ENCODE measurements at regions not wholly inside any gene's neighbourhood (a gene's known extent, or its start where the extent isn't known, plus 50 kb on each side); places are given as distances from the start of the nearest gene placed in this dataset.

DNA sequence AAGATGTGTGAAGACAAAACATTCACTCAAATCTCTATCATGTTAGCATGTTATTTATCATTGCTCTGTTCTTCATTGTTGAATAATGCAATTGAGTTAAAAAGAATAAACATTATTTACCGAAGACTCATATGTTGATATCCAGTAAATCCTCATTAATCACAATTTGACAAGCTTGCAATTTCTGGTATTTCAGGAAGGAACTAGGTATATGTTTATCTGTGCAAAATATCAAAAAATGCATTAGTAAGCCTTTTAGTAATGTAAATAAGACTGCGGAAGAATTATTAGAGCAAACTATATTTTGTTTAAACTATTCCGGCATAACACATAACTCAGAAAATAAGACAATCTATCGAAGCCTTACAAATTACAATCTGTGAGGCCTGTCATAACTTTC lies 222.7 kb upstream of the NOVA1 start:
- Histone ChIP-seq H3K9me3 (ENCODE audit: low read depth) (no peaks in the 10 kb centered on the region), H3K4me3 (no peak overlapping the region), H3K36me3 (no peaks in the 10 kb centered on the region), H3K27me3 (no peaks in the 10 kb centered on the region), H3K4me1 (ENCODE audit: low read depth) (no peaks in the 10 kb centered on the region), H3K27ac (no peak overlapping the region)
- no peak for DNase-seq (ENCODE audit: low read depth in 1 of 2, low spot score in 1 of 2)
- TF ChIP-seq, protein P1, sequence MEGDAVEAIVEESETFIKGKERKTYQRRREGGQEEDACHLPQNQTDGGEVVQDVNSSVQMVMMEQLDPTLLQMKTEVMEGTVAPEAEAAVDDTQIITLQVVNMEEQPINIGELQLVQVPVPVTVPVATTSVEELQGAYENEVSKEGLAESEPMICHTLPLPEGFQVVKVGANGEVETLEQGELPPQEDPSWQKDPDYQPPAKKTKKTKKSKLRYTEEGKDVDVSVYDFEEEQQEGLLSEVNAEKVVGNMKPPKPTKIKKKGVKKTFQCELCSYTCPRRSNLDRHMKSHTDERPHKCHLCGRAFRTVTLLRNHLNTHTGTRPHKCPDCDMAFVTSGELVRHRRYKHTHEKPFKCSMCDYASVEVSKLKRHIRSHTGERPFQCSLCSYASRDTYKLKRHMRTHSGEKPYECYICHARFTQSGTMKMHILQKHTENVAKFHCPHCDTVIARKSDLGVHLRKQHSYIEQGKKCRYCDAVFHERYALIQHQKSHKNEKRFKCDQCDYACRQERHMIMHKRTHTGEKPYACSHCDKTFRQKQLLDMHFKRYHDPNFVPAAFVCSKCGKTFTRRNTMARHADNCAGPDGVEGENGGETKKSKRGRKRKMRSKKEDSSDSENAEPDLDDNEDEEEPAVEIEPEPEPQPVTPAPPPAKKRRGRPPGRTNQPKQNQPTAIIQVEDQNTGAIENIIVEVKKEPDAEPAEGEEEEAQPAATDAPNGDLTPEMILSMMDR (IDR thresholded peaks at IDR 0.05; ENCODE audit: low read depth, low read length): no peak

DNA sequence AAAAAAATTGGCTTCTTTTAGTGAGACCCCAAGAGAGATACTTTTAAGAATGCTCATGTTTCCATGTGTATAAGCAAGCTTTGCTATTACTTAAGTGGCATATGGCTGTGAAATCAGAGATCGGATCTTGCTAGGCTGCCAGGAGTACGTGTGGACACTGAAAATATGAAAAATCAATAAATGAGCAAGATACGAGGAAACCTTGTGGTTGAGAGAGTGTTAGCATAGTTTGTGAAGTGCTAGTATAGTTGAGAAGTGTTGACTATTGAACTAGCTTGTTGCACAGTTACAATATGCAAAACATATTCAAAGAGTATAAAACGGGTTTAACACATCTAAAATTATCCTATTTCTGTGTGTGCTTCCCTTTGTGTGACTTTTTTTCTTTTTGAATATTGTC lies 230.9 kb upstream of the NOVA1 start:
- Histone ChIP-seq H3K4me3 (no peak overlapping the region), H3K27me3 (no peaks in the 10 kb centered on the region), H3K36me3 (no peaks in the 10 kb centered on the region), H3K9me3 (ENCODE audit: low read depth) (no peaks in the 10 kb centered on the region), H3K27ac (no peak overlapping the region), H3K4me1 (ENCODE audit: low read depth) (no peaks in the 10 kb centered on the region)
- TF ChIP-seq, protein P1 (IDR thresholded peaks at IDR 0.05; ENCODE audit: low read depth, low read length): no peak
- no peak for DNase-seq (ENCODE audit: low read depth in 1 of 2, low spot score in 1 of 2)

DNA sequence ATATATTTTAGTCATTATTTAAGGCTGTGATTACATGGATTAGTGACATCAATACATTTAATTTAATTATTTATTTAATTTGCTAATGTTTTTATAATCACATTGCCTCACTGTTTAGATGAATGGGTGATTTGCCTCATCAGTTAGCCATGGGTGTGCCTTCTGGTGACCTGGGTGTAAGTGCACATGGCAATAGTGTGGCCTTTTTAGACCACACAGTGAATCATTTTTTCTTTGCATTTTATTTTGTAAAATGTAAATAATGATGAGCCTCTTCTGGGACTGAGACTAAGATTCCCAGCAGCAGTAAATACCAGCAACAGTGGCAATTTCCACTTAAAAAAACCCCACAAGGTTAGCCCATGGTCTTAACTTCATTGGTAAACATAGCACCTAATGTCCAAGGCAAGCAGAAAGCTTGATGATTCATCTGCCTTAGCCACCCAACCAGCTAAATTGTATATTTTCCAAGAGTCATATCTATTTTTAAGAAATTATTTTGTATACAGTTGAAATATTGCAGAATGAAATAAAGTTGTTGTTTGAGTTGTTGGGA lies 235.9 kb upstream of the NOVA1 start:
- Histone ChIP-seq H3K4me3 (no peak overlapping the region), H3K27ac (no peak overlapping the region), H3K4me1 (ENCODE audit: low read depth) (no peaks in the 10 kb centered on the region), H3K36me3 (no peaks in the 10 kb centered on the region), H3K27me3 (no peaks in the 10 kb centered on the region), H3K9me3 (ENCODE audit: low read depth) (no peaks in the 10 kb centered on the region)
- TF ChIP-seq, protein P1 (IDR thresholded peaks at IDR 0.05; ENCODE audit: low read depth, low read length): no peak
- no peak for DNase-seq (ENCODE audit: low read depth in 1 of 2, low spot score in 1 of 2)

DNA sequence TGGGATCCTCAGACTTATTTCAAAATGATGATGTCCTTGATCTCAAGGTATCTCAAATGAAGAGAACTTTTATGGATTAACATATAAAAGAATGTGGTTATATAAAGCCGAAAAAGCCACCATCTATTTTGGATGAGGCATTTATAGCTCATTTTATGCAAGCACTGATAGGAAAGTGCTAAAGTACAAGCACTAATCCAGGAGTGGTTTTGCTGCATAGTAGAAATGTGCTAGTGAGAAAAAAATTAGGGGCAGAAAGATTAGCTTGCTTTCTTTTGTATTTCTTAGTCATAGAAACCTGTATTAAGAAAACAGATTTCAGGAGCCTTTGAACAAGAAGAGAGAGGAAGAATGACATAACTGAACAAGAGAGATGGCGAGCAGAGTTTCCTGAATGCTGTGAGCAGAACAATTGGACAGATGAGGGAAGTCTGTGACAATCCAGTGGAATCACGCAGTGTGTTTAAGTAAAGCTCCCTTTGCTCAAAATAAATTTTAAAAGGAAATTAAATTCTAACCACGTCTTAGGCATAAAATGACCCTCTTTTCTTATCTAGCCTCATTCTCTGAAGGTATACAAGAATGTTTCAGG lies 238.2 kb upstream of the NOVA1 start:
- Histone ChIP-seq H3K27me3 (no peaks in the 10 kb centered on the region), H3K36me3 (no peaks in the 10 kb centered on the region), H3K9me3 (ENCODE audit: low read depth) (no peaks in the 10 kb centered on the region), H3K4me3 (no peak overlapping the region), H3K27ac (no peak overlapping the region), H3K4me1 (ENCODE audit: low read depth) (peaks cover 2% of the 10 kb centered on the region)
- TF ChIP-seq, protein P1 (IDR thresholded peaks at IDR 0.05; ENCODE audit: low read depth, low read length): no peak
- no peak for DNase-seq (ENCODE audit: low read depth in 1 of 2, low spot score in 1 of 2)

DNA sequence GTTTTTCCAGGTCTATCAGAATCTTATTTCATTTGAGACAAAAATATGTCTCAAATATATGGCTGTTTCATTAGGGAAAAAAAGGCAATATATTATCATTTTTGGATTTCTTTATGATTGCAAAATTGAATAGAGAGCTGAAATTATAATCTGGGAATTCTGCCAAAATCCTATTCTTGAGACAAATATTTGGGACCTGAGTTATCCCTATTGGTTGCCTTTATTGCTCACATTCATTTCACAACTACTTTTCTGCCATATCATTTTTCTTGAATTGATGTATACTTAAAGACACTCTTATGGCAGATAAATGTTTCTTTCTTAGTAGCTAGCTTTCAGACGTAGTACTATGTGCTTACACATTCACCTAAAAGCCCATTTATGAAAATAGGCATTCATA lies 241.6 kb upstream of the NOVA1 start:
- no peaks in the 10 kb centered on the region for H3K36me3 ChIP-seq
- peak in 1 of 2 donors; percentile 21 for DNase-seq (ENCODE audit: low read depth in 1 of 2, low spot score in 1 of 2)

More for the DNA sequence above, 241.6 kb upstream of the NOVA1 start:
- no peaks in the 10 kb centered on the region for H3K9me3 ChIP-seq (ENCODE audit: low read depth)
- no peak overlapping the region for H3K27ac ChIP-seq
- peaks cover 11% of the 10 kb centered on the region for H3K4me1 ChIP-seq (ENCODE audit: low read depth)
- no peak overlapping the region for H3K4me3 ChIP-seq
- TF ChIP-seq, protein P1 (IDR thresholded peaks at IDR 0.05; ENCODE audit: low read depth, low read length): no peak
- no peaks in the 10 kb centered on the region for H3K27me3 ChIP-seq
